ENCODE measurements at regions not wholly inside any gene's neighbourhood (a gene's known extent, or its start where the extent isn't known, plus 50 kb on each side); places are given as distances from the start of the nearest gene placed in this dataset.

DNA sequence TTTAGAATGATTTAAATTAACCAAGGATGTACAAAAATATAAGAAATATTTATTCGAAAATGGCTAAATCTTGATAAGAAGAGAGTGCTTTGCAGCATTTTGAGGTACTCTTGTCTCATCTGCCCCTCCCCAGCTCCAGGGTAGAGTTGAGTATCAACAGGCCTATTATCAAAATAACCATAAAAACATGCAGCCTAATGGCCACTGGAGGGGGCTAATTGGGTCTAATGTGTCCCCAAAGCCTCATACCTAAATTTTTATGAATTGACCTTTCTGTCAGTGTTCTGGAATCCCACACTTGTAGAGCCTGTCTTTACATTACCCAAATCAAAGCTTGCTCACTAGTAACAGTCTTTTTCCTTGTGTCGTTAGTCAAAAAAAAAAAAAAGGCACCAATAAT lies 544.9 kb upstream of the CPXCR1 start (continued):
- no peak for TF ChIP-seq KMT2A (CRISPR knock-in tag; IDR thresholded peaks at IDR 0.05)
- TF ChIP-seq, protein P1, sequence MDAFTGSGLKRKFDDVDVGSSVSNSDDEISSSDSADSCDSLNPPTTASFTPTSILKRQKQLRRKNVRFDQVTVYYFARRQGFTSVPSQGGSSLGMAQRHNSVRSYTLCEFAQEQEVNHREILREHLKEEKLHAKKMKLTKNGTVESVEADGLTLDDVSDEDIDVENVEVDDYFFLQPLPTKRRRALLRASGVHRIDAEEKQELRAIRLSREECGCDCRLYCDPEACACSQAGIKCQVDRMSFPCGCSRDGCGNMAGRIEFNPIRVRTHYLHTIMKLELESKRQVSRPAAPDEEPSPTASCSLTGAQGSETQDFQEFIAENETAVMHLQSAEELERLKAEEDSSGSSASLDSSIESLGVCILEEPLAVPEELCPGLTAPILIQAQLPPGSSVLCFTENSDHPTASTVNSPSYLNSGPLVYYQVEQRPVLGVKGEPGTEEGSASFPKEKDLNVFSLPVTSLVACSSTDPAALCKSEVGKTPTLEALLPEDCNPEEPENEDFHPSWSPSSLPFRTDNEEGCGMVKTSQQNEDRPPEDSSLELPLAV (CRISPR knock-in tag; conservative IDR thresholded peaks at IDR 0.05; ENCODE audit: low read depth): no peak
- no peak for TF ChIP-seq ZNF780A (CRISPR knock-in tag; IDR thresholded peaks at IDR 0.05)
- no peak for TF ChIP-seq ZNF644 (CRISPR knock-in tag; IDR thresholded peaks at IDR 0.05; ENCODE audit: low read depth)
- TF ChIP-seq FOXP1 (IDR thresholded peaks at IDR 0.05): no peak
- no peak for TF ChIP-seq FOXP1 (CRISPR knock-in tag; IDR thresholded peaks at IDR 0.05)
- TF ChIP-seq RFX1 (IDR thresholded peaks at IDR 0.05): no peak

DNA sequence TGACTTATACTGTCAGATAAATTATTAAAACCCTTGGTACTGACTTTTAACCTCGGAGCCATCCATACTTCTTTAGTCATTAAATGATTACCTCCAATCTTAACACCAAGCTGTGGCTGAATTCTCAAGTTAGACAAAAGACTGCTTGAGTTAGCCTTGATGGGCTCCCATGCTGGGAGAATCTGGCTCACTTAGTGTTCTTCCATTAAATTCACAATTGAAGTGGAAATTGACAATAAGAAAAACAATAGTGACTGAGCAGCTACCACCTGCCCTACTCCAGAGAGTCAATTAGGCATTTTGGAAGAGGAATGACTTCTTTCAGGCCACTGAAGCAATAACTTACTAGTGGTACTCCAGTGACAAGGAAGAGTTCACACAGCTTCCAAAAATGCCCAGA lies 503.0 kb upstream of the CPXCR1 start:
- TF ChIP-seq RBAK (CRISPR knock-in tag; IDR thresholded peaks at IDR 0.05) (no peak), ZNF839 (CRISPR knock-in tag; IDR thresholded peaks at IDR 0.05; ENCODE audit: borderline replicate concordance) (no peak), KDM3A (CRISPR knock-in tag; IDR thresholded peaks at IDR 0.05; ENCODE audit: low read depth) (no peak), NONO (IDR thresholded peaks at IDR 0.05) (no peak), NONO (CRISPR knock-in tag; conservative IDR thresholded peaks at IDR 0.05) (no peak), NFRKB (IDR thresholded peaks at IDR 0.05) (no peak), ZFP36L1 (CRISPR knock-in tag; IDR thresholded peaks at IDR 0.05) (no peak), ARID4A (CRISPR knock-in tag; IDR thresholded peaks at IDR 0.05; ENCODE audit: borderline replicate concordance) (no peak)
- TF ChIP-seq, protein P2, sequence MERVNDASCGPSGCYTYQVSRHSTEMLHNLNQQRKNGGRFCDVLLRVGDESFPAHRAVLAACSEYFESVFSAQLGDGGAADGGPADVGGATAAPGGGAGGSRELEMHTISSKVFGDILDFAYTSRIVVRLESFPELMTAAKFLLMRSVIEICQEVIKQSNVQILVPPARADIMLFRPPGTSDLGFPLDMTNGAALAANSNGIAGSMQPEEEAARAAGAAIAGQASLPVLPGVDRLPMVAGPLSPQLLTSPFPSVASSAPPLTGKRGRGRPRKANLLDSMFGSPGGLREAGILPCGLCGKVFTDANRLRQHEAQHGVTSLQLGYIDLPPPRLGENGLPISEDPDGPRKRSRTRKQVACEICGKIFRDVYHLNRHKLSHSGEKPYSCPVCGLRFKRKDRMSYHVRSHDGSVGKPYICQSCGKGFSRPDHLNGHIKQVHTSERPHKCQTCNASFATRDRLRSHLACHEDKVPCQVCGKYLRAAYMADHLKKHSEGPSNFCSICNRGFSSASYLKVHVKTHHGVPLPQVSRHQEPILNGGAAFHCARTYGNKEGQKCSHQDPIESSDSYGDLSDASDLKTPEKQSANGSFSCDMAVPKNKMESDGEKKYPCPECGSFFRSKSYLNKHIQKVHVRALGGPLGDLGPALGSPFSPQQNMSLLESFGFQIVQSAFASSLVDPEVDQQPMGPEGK (CRISPR knock-in tag; IDR thresholded peaks at IDR 0.05): no peak
- H3K4me3 ChIP-seq (replicated peaks in 1 of 3; ENCODE audit: insufficient read depth in 1 of 3, low read depth in 2 of 3, low read length in 3 of 3): no peak overlapping the region
- H3K4me2 ChIP-seq (ENCODE audit: low read depth, low read length): no peak overlapping the region
- H2AFZ ChIP-seq (ENCODE audit: low read length): no peak overlapping the region
- H3K27ac ChIP-seq (ENCODE audit: extremely low read length, insufficient read depth, low read length): no peak overlapping the region
- no peaks in the 10 kb centered on the region for H3K4me1 ChIP-seq (ENCODE audit: insufficient read depth, low read length)
- H3K9ac ChIP-seq (ENCODE audit: insufficient read depth, low read depth, low read length): no peak overlapping the region
- intact Hi-C loops (cut with micrococcal nuclease; ENCODE audit: unreplicated experiment): no loop called here
- ChIA-PET CTCF (ENCODE audit: low intra/inter-chr PET ratio, low total read pairs) (no interaction called here), POLR2A (no interaction called here)
- no peak for ATAC-seq
- WGBS (ENCODE audit: low lambda C conversion rate): 0% methylated on average over 1 of the region's 1 CpG
- BruUV-seq (replicated peaks): no TSS peak
- no peaks in the 10 kb centered on the region for H3K79me2 ChIP-seq (ENCODE audit: insufficient read depth, low read length)
- H4K20me1 ChIP-seq (ENCODE audit: insufficient read depth, low read length): no peaks in the 10 kb centered on the region
- H3K36me3 ChIP-seq (replicated peaks in 1 of 2; ENCODE audit: control insufficient read depth in 1 of 2, insufficient read depth in 2 of 2, low read length in 2 of 2): no peaks in the 10 kb centered on the region
- FAIRE-seq: no peak
- in situ Hi-C loops (cut with HindIII; ENCODE audit: extremely low pct_ligation_motif_present, low pct_unique_long_range_greater_than_20kb): no loop called here
- H3K27me3 ChIP-seq (ENCODE audit: control insufficient read depth in 1 of 2, insufficient read depth in 2 of 2, low read length in 2 of 2): no peaks in the 10 kb centered on the region
- DNase-seq (ENCODE audit: low spot score): no peak
- no peaks in the 10 kb centered on the region for H3K9me3 ChIP-seq (ENCODE audit: low read length)

Data from HepG2 (cell line).